HFFc6 (cell line): ENCODE measurements at regions not wholly inside any gene's neighbourhood (a gene's known extent, or its start where the extent isn't known, plus 50 kb on each side); places are given as distances from the start of the nearest gene placed in this dataset.

Experiments
- DNase-seq: peaks from one replicate; pipeline ENCODE4 v3.0.0-alpha.2; 2018
- H3K27ac Mint-ChIP-seq: 2 replicates; pipeline ENCODE4 v1.8.0; 2020; ENCODE audit warnings: mild to moderate bottlenecking, mixed read lengths
- H3K27me3 Mint-ChIP-seq: 2 replicates; pipeline ENCODE4 v1.8.0; 2021; ENCODE audit warnings: mild to moderate bottlenecking, moderate library complexity, mixed read lengths; ENCODE audit not compliant: insufficient read depth
- H3K36me3 Mint-ChIP-seq: 2 replicates; pipeline ENCODE4 v1.8.0; 2021; ENCODE audit warnings: low read depth, mixed read lengths
- H3K4me1 Mint-ChIP-seq: 2 replicates; pipeline ENCODE4 v1.8.0; 2020; ENCODE audit warnings: low read depth, mixed read lengths
- H3K4me3 Mint-ChIP-seq: 2 replicates; pipeline ENCODE4 v1.8.0; 2020; ENCODE audit warnings: mild to moderate bottlenecking, moderate library complexity, mixed read lengths
- H3K9me3 Mint-ChIP-seq: 2 replicates; pipeline ENCODE4 v1.8.0; 2020; ENCODE audit warnings: mild to moderate bottlenecking, mixed read lengths
- TF ChIP-seq, protein P1 (sequence below): fragments of 200-600 bp; sonication (generic); IDR thresholded peaks from 2 replicates; pipeline ENCODE4 v1.5.0; 2021; ENCODE audit warnings: antibody characterized with exemption, mild to moderate bottlenecking

GRCh38 chr21:32184485-32184884 is 94.4 kb downstream of the MIS18A start:
- TF ChIP-seq, protein P1, sequence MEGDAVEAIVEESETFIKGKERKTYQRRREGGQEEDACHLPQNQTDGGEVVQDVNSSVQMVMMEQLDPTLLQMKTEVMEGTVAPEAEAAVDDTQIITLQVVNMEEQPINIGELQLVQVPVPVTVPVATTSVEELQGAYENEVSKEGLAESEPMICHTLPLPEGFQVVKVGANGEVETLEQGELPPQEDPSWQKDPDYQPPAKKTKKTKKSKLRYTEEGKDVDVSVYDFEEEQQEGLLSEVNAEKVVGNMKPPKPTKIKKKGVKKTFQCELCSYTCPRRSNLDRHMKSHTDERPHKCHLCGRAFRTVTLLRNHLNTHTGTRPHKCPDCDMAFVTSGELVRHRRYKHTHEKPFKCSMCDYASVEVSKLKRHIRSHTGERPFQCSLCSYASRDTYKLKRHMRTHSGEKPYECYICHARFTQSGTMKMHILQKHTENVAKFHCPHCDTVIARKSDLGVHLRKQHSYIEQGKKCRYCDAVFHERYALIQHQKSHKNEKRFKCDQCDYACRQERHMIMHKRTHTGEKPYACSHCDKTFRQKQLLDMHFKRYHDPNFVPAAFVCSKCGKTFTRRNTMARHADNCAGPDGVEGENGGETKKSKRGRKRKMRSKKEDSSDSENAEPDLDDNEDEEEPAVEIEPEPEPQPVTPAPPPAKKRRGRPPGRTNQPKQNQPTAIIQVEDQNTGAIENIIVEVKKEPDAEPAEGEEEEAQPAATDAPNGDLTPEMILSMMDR, result no peak
- H3K27ac Mint-ChIP-seq, result no peak overlapping the region
- peaks cover 11% of the 10 kb centered on the region for H3K36me3 Mint-ChIP-seq
- peaks cover 53% of the 10 kb centered on the region for H3K9me3 Mint-ChIP-seq
- H3K27me3 Mint-ChIP-seq, result peaks cover 2% of the 10 kb centered on the region; the same call in 1 of the 2 replicates
- H3K4me3 Mint-ChIP-seq, result no peak overlapping the region
- DNase-seq, result no peak
- H3K4me1 Mint-ChIP-seq, result no peaks in the 10 kb centered on the region

GRCh38 chr21:32184065-32184464 is 94.8 kb downstream of the MIS18A start:
- DNase-seq, result no peak
- TF ChIP-seq, protein P1, result no peak
- Mint-ChIP-seq H3K36me3 (peaks cover 11% of the 10 kb centered on the region), H3K9me3 (peaks cover 57% of the 10 kb centered on the region), H3K4me3 (no peak overlapping the region), H3K27me3 (no peaks in the 10 kb centered on the region), H3K27ac (no peak overlapping the region), H3K4me1 (no peaks in the 10 kb centered on the region)

GRCh38 chr21:32183396-32183795 is 95.5 kb downstream of the MIS18A start:
- no peak for DNase-seq
- TF ChIP-seq, protein P1, result no peak
- H3K36me3 Mint-ChIP-seq, result peaks cover 9% of the 10 kb centered on the region
- no peak overlapping the region for H3K4me3 Mint-ChIP-seq
- no peaks in the 10 kb centered on the region for H3K4me1 Mint-ChIP-seq
- H3K27ac Mint-ChIP-seq, result no peak overlapping the region
- peaks cover 54% of the 10 kb centered on the region for H3K9me3 Mint-ChIP-seq
- no peaks in the 10 kb centered on the region for H3K27me3 Mint-ChIP-seq

GRCh38 chr21:32182449-32182848 is 96.4 kb downstream of the MIS18A start:
- peaks cover 7% of the 10 kb centered on the region; the same call in 1 of the 2 replicates for H3K36me3 Mint-ChIP-seq
- H3K27ac Mint-ChIP-seq, result no peak overlapping the region
- H3K4me1 Mint-ChIP-seq, result no peaks in the 10 kb centered on the region
- peaks cover 46% of the 10 kb centered on the region for H3K9me3 Mint-ChIP-seq
- TF ChIP-seq, protein P1, result no peak
- H3K4me3 Mint-ChIP-seq, result no peak overlapping the region
- DNase-seq, result no peak
- H3K27me3 Mint-ChIP-seq, result no peaks in the 10 kb centered on the region

GRCh38 chr21:32181457-32181856 is 97.4 kb downstream of the MIS18A start:
- Mint-ChIP-seq H3K36me3 (peaks cover 7% of the 10 kb centered on the region; the same call in 1 of the 2 replicates), H3K9me3 (peaks cover 44% of the 10 kb centered on the region), H3K4me1 (no peaks in the 10 kb centered on the region), H3K4me3 (no peak overlapping the region), H3K27me3 (no peaks in the 10 kb centered on the region), H3K27ac (no peak overlapping the region)
- DNase-seq, result no peak
- TF ChIP-seq, protein P1, result no peak

DNA sequence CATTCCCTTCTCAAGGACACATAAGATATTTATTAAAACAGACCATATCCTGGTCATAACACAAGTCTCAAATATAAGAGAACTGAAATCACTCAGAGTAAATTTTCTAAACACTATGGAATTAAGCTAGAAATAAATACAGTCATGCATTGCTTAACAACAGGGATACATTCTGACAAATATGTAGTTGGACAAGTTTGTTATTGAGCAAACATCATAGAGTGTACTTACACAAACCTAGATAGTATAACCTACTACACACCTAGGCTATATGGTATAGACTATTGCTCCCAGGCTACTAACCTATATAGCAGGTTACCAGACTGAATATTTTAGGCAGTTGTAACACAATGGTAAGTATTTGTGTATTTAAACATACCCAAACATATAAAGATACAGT is 104.0 kb downstream of the MIS18A start:
- Mint-ChIP-seq H3K36me3 (no peaks in the 10 kb centered on the region), H3K4me3 (no peak overlapping the region), H3K27me3 (no peaks in the 10 kb centered on the region), H3K27ac (no peak overlapping the region), H3K9me3 (peaks cover 13% of the 10 kb centered on the region), H3K4me1 (no peaks in the 10 kb centered on the region)
- no peak for DNase-seq
- TF ChIP-seq, protein P1, result no peak
